ENCODE measurements at regions not wholly inside any gene's neighbourhood (a gene's known extent, or its start where the extent isn't known, plus 50 kb on each side); places are given as distances from the start of the nearest gene placed in this dataset.
"Not testable (repeated sequence)": the region's sequence is repeated elsewhere in the genome, so short reads cannot be mapped to it uniquely, and the experiment has no call there.

GRCh38 chr12:88855301-88855700, 275.0 kb upstream of the KITLG start:
- H3K9me3 ChIP-seq, result no peaks in the 10 kb centered on the region
- H3K4me3 ChIP-seq, result no peak overlapping the region
- no peak overlapping the region for H3K27ac ChIP-seq
- whole genome bisulfite sequencing, 2 donors (ENCODE audit: low coverage in 1 of 2), result 60 to 83% methylated on average over 1 of the region's 1 CpG
- no peaks in the 10 kb centered on the region for H3K4me1 ChIP-seq
- no peak for ATAC-seq
- no peak for TF ChIP-seq CTCF (IDR thresholded peaks at IDR 0.05)
- TF ChIP-seq POLR2AphosphoS5 (IDR thresholded peaks at IDR 0.05), result no peak
- no peak for TF ChIP-seq EP300 (IDR thresholded peaks at IDR 0.05)
- TF ChIP-seq POLR2A (IDR thresholded peaks at IDR 0.05), result no peak
- no peaks in the 10 kb centered on the region for H3K27me3 ChIP-seq
- H3K36me3 ChIP-seq, result no peaks in the 10 kb centered on the region

- H3K27ac ChIP-seq, result no peak overlapping the region
- TF ChIP-seq EP300 (IDR thresholded peaks at IDR 0.05), result no peak
- TF ChIP-seq POLR2A (IDR thresholded peaks at IDR 0.05), result no peak
- no peak for TF ChIP-seq CTCF (IDR thresholded peaks at IDR 0.05)
- no peak for TF ChIP-seq POLR2AphosphoS5 (IDR thresholded peaks at IDR 0.05)
- 56 to 79% methylated on average over 1 of the region's 1 CpG for WGBS, 2 donors (ENCODE audit: low coverage in 1 of 2)
Measured at GRCh38 chr12:88854260-88854659, 274.0 kb upstream of the KITLG start.

GRCh38 chr12:88847246-88847645, 267.0 kb upstream of the KITLG start:
- not testable (repeated sequence) for H3K27me3 ChIP-seq, H3K4me1 ChIP-seq, H3K27ac ChIP-seq, ATAC-seq, H3K4me3 ChIP-seq, H3K36me3 ChIP-seq, H3K9me3 ChIP-seq
- WGBS, 2 donors (ENCODE audit: low coverage in 1 of 2), result no CpG with 5 or more reads among the region's 14 CpGs

More at GRCh38 chr12:88854260-88854659, 274.0 kb upstream of the KITLG start:
- Histone ChIP-seq H3K4me3 (no peak overlapping the region), H3K9me3 (no peaks in the 10 kb centered on the region), H3K4me1 (no peaks in the 10 kb centered on the region), H3K36me3 (no peaks in the 10 kb centered on the region), H3K27me3 (no peaks in the 10 kb centered on the region)
- ATAC-seq, result no peak

GRCh38 chr12:88844426-88844825, 264.2 kb upstream of the KITLG start:
- WGBS, 2 donors (ENCODE audit: low coverage in 1 of 2), result 50 to 92% methylated on average over 1 to 5 of the region's 8 CpGs
- H3K36me3 ChIP-seq, result no peaks in the 10 kb centered on the region
- ATAC-seq, result no peak
- H3K27ac ChIP-seq, result no peak overlapping the region
- H3K4me1 ChIP-seq, result no peaks in the 10 kb centered on the region
- peaks cover 0 to 5% (median 0%) of the 10 kb centered on the region in 3 donors for H3K9me3 ChIP-seq
- no peak overlapping the region for H3K4me3 ChIP-seq
- H3K27me3 ChIP-seq, result no peaks in the 10 kb centered on the region
- no peak for TF ChIP-seq EP300 (IDR thresholded peaks at IDR 0.05)
- no peak for TF ChIP-seq POLR2A (IDR thresholded peaks at IDR 0.05)
- TF ChIP-seq CTCF (IDR thresholded peaks at IDR 0.05), result no peak
- no peak for TF ChIP-seq POLR2AphosphoS5 (IDR thresholded peaks at IDR 0.05)

GRCh38 chr12:88842314-88842713, 262.0 kb upstream of the KITLG start:
- Histone ChIP-seq H3K9me3 (peaks cover 0 to 17% (median 0%) of the 10 kb centered on the region in 3 donors), H3K27me3 (no peaks in the 10 kb centered on the region), H3K4me3 (no peak overlapping the region), H3K4me1 (no peaks in the 10 kb centered on the region), H3K27ac (no peak overlapping the region), H3K36me3 (no peaks in the 10 kb centered on the region)
- TF ChIP-seq POLR2AphosphoS5 (IDR thresholded peaks at IDR 0.05), result no peak
- no peak for TF ChIP-seq POLR2A (IDR thresholded peaks at IDR 0.05)
- no peak for TF ChIP-seq EP300 (IDR thresholded peaks at IDR 0.05)
- no peak for TF ChIP-seq CTCF (IDR thresholded peaks at IDR 0.05)
- WGBS, 2 donors (ENCODE audit: low coverage in 1 of 2), result 92 to 97% methylated on average over 2 to 3 of the region's 3 CpGs
- no peak for ATAC-seq

Data from gastroesophageal sphincter (tissue), 4 donors.